Body of pancreas (tissue), 4 donors: ENCODE measurements at regions not wholly inside any gene's neighbourhood (a gene's known extent, or its start where the extent isn't known, plus 50 kb on each side); places are given as distances from the start of the nearest gene placed in this dataset.

ENCODE experiments used
- ATAC-seq: fragments of 150-250 bp; one replicate; pipeline ENCODE4 v1.9.1; 2016
- DNase-seq, 4 donors: peaks; one replicate each; pipeline ENCODE4 v3.0.0-alpha.2; 2019
- H3K27ac ChIP-seq, 4 donors: fragments of 200-600 bp; sonication (generic); 1 replicate in 3 of 4; 2 replicates in 1 of 4; pipeline versions ENCODE4 v1.5.1 to v1.6.1; 2016 to 2019; ENCODE audit warnings: mild to moderate bottlenecking in 1 of 4, mixed read lengths in 1 of 4, moderate library complexity in 1 of 4
- H3K27me3 ChIP-seq, 2 donors: fragments of 200-600 bp; sonication (generic); one replicate each; pipeline ENCODE4 v1.6.0; 2016; ENCODE audit warnings: mild to moderate bottlenecking in 1 of 2
- H3K36me3 ChIP-seq, 2 donors: fragments of 200-600 bp; sonication (generic); replicated peaks in 1 of 2; 2 replicates each; pipeline ENCODE4 v1.5.1; 2016; ENCODE audit warnings: low read depth in 2 of 2; ENCODE audit not compliant: insufficient read depth in 1 of 2
- H3K4me1 ChIP-seq: fragments of 200-600 bp; sonication (generic); one replicate; pipeline ENCODE4 v1.6.0; 2016
- H3K4me3 ChIP-seq, 2 donors: fragments of 200-600 bp; sonication (generic); 1 replicate in 1 of 2; 2 replicates in 1 of 2; pipeline ENCODE4 v1.5.1; 2016 to 2019
- H3K9me3 ChIP-seq, 3 donors: fragments of 200-600 bp; sonication (generic); 1 replicate in 2 of 3; 2 replicates in 1 of 3; pipeline ENCODE4 v1.5.1; 2016
- POLR2A ChIP-seq, 3 donors: fragments of 450-650 bp; IDR thresholded peaks; one replicate each; pipeline ENCODE4 v1.6.1; 2016; ENCODE audit warnings: antibody characterized with exemption in 3 of 3, mild to moderate bottlenecking in 2 of 3
- WGBS, 2 donors: methylation state at CpG; one replicate each; pipeline ENCODE4 v1.1.5; 2017; 5-methylcytosine and 5-hydroxymethylcytosine counted together
- intact Hi-C: fragments of 100-400 bp; cut with DNase I; formaldehyde crosslinking; loops from one replicate; pipeline ENCODE4 v1.15.1; 2023
- TF ChIP-seq, protein P1 (sequence below), 7 experiments: fragments of 450-650 bp in 4 of 7; fragments of 200-600 bp in 3 of 7; sonication (generic) in 3 of 7; IDR thresholded peaks; one replicate each; pipeline ENCODE4 v1.5.1; 2016 to 2019; ENCODE audit warnings: antibody characterized with exemption in 7 of 7

DNA sequence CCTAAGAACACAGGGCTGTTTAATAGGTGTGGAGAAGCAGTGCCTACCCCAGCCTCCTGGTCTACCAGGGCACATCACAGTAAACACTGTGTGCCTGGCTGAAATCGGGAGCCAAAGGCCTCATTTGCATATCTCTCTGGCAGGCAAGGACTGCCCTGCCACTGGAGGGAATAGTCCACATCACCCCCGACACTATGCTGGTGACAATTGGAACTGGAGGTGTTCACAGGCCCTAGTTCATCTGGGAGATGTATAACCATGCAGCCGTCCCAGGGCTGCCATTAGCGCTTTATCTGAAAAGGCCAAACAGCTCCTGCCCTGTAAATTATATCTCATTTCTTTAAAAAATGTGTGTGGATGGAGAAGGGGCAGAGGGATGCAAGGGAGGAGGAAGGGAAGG is 150.3 kb downstream of the LINC00237 start:
- no peak overlapping the region for H3K27ac ChIP-seq
- WGBS, 2 donors = 34 to 38% methylated on average over 3 to 4 of the region's 4 CpGs
- H3K27me3 ChIP-seq = no peaks in the 10 kb centered on the region
- intact Hi-C loops = no loop called here
- DNase-seq (no peak), ATAC-seq (no peak)
- no peaks in the 10 kb centered on the region for H3K4me1 ChIP-seq
- TF ChIP-seq, protein P1, sequence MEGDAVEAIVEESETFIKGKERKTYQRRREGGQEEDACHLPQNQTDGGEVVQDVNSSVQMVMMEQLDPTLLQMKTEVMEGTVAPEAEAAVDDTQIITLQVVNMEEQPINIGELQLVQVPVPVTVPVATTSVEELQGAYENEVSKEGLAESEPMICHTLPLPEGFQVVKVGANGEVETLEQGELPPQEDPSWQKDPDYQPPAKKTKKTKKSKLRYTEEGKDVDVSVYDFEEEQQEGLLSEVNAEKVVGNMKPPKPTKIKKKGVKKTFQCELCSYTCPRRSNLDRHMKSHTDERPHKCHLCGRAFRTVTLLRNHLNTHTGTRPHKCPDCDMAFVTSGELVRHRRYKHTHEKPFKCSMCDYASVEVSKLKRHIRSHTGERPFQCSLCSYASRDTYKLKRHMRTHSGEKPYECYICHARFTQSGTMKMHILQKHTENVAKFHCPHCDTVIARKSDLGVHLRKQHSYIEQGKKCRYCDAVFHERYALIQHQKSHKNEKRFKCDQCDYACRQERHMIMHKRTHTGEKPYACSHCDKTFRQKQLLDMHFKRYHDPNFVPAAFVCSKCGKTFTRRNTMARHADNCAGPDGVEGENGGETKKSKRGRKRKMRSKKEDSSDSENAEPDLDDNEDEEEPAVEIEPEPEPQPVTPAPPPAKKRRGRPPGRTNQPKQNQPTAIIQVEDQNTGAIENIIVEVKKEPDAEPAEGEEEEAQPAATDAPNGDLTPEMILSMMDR (IDR thresholded peaks at IDR 0.05) = no peak
- TF ChIP-seq POLR2A (IDR thresholded peaks at IDR 0.05) = no peak
- no peak overlapping the region for H3K4me3 ChIP-seq
- no peaks in the 10 kb centered on the region for H3K9me3 ChIP-seq
- no peaks in the 10 kb centered on the region for H3K36me3 ChIP-seq

DNA sequence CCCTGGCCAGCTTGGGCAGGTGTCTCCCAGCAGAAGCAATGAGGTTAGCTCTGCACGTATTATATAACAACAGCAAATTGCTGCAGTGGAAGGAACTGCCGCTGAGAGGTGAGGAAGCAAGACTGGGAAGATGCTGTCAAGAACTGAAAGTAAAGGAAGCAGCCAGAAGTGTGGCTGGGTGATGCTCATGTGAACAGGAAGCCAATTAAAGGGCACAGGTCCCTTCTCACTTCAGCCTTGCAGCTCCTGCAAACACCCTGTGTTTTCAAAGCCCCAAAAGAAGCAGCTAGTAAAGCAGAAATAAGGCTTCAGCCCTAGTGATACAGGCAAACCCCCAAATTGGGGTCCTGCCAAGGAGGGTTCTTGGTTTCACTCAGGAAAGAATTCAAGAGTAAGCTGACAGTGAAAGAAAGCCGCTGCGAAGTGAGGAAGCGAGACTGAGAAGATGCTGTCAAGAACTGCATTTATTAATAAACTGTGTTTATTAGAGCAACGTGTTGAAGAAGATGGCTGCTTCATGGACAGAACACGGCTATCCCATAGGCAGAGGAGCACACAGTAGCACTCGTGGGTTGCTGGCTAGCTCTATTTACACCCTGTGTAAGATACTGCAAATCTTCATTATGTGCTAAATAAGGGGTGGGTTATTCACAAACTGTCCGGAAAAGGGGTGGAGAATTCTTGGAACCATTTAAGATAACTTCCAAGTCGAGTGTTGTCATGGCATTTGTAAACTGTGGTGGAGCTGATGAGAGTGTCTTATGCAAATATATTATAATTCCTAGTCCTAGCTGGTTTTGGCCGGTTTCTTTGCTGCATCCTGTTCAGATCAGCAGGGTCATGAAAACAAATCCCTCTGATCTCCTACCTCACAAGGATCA is 152.2 kb downstream of the LINC00237 start:
- Histone ChIP-seq H3K27me3 (no peaks in the 10 kb centered on the region), H3K9me3 (no peaks in the 10 kb centered on the region), H3K27ac (no peak overlapping the region), H3K4me3 (no peak overlapping the region), H3K36me3 (no peaks in the 10 kb centered on the region), H3K4me1 (no peaks in the 10 kb centered on the region)
- DNase-seq (no peak), ATAC-seq (no peak)
- intact Hi-C loops = no loop called here
- 46 to 67% methylated on average over 11 of the region's 11 CpGs for WGBS, 2 donors
- no peak for TF ChIP-seq POLR2A (IDR thresholded peaks at IDR 0.05)

GRCh38 chr20:20950620-20951019 is 155.5 kb downstream of the LINC00237 start:
- Histone ChIP-seq H3K27ac (no peak overlapping the region), H3K4me3 (no peak overlapping the region), H3K4me1 (no peaks in the 10 kb centered on the region), H3K27me3 (no peaks in the 10 kb centered on the region), H3K9me3 (peaks cover 0 to 3% (median 0%) of the 10 kb centered on the region in 3 donors), H3K36me3 (no peaks in the 10 kb centered on the region)
- WGBS, 2 donors = 86 to 89% methylated on average over 2 of the region's 2 CpGs
- no peak for DNase-seq
- TF ChIP-seq, protein P1 (IDR thresholded peaks at IDR 0.05) = no peak
- no peak for TF ChIP-seq POLR2A (IDR thresholded peaks at IDR 0.05)
- no peak for ATAC-seq
- intact Hi-C loops = no loop called here

GRCh38 chr20:20946122-20946759 is 159.9 kb downstream of the LINC00237 start:
- H3K9me3 ChIP-seq = peaks cover 0 to 3% (median 0%) of the 10 kb centered on the region in 3 donors
- no peaks in the 10 kb centered on the region for H3K27me3 ChIP-seq
- peaks cover 7% of the 10 kb centered on the region for H3K4me1 ChIP-seq
- H3K36me3 ChIP-seq = no peaks in the 10 kb centered on the region
- intact Hi-C loops = no loop called here
- H3K27ac ChIP-seq = no peak overlapping the region
- ATAC-seq = no peak
- WGBS, 2 donors = 59 to 69% methylated on average over 3 of the region's 3 CpGs
- no peak for DNase-seq
- TF ChIP-seq, protein P1 (IDR thresholded peaks at IDR 0.05) = no peak
- TF ChIP-seq POLR2A (IDR thresholded peaks at IDR 0.05) = no peak
- H3K4me3 ChIP-seq = no peak overlapping the region

- no peak overlapping the region for H3K4me3 ChIP-seq
- intact Hi-C loops = no loop called here
Measured at GRCh38 chr20:20941468-20941889, 164.7 kb downstream of the LINC00237 start.

More at GRCh38 chr20:20941468-20941889, 164.7 kb downstream of the LINC00237 start:
- no peak overlapping the region for H3K27ac ChIP-seq
- ATAC-seq = no peak
- peaks cover 12% of the 10 kb centered on the region for H3K4me1 ChIP-seq
- H3K9me3 ChIP-seq = peaks cover 0 to under 1% (median 0%) of the 10 kb centered on the region in 3 donors
- DNase-seq = no peak
- H3K27me3 ChIP-seq = no peaks in the 10 kb centered on the region
- no peaks in the 10 kb centered on the region for H3K36me3 ChIP-seq
- no peak for TF ChIP-seq POLR2A (IDR thresholded peaks at IDR 0.05)
- TF ChIP-seq, protein P1 (IDR thresholded peaks at IDR 0.05) = no peak
- 13% methylated on average over 2 of the region's 2 CpGs for WGBS, 2 donors
